ENCODE measurements at regions not wholly inside any gene's neighbourhood (a gene's known extent, or its start where the extent isn't known, plus 50 kb on each side); places are given as distances from the start of the nearest gene placed in this dataset.
"Not testable (repeated sequence)": the region's sequence is repeated elsewhere in the genome, so short reads cannot be mapped to it uniquely, and the experiment has no call there.

DNA sequence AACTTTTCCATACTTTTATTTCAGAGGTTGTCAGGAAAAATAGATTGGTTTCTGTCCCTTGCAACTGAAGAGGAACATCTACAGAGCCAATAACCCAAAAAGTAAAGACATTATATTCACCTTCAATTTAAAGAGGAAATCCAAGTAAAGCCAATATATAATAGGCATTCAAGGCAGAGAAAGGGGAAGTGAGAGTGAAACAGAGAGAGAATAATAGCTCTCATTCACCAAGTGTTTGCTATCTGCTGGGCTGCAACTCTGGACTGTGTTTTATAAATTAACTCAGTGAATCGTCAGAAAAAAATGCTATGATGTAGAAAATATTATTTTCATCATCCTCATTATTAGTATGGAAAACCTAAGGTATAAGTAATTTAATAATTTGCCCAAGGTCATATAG, 448.5 kb downstream of the TRAM1L1 start:
- no peaks in the 10 kb centered on the region for H3K4me1 ChIP-seq
- no peak for DNase-seq
- no peak overlapping the region for H3K27ac ChIP-seq
- H3K27me3 ChIP-seq = no peaks in the 10 kb centered on the region
- intact Hi-C loops (cut with DNase I; ENCODE audit: low total_unique reads) = no loop called here
- TF ChIP-seq POLR2A (IDR thresholded peaks at IDR 0.05) = no peak
- TF ChIP-seq, protein P1, sequence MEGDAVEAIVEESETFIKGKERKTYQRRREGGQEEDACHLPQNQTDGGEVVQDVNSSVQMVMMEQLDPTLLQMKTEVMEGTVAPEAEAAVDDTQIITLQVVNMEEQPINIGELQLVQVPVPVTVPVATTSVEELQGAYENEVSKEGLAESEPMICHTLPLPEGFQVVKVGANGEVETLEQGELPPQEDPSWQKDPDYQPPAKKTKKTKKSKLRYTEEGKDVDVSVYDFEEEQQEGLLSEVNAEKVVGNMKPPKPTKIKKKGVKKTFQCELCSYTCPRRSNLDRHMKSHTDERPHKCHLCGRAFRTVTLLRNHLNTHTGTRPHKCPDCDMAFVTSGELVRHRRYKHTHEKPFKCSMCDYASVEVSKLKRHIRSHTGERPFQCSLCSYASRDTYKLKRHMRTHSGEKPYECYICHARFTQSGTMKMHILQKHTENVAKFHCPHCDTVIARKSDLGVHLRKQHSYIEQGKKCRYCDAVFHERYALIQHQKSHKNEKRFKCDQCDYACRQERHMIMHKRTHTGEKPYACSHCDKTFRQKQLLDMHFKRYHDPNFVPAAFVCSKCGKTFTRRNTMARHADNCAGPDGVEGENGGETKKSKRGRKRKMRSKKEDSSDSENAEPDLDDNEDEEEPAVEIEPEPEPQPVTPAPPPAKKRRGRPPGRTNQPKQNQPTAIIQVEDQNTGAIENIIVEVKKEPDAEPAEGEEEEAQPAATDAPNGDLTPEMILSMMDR (IDR thresholded peaks at IDR 0.05) = no peak
- H3K36me3 ChIP-seq = no peaks in the 10 kb centered on the region
- H3K9me3 ChIP-seq = no peaks in the 10 kb centered on the region
- H3K4me3 ChIP-seq = no peak overlapping the region

DNA sequence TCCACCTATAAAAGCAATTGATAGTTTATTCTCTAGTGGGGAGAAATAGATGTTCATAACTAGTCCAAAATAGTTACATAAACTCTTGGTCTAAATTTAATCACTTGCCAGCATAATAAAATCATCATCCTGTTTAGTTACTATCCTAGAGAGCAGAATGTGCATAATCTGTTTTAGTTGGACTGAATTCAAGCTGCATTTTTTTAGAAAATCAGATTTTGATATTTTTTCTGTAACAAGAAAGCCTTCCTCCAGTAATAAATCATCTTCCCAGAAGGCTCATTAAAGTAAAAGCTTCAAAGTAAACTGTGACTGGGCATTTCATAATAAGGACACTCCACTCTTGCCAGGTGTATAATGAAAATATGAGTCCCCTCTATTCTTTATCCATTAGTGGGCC, 453.1 kb downstream of the TRAM1L1 start:
- Histone ChIP-seq H3K4me3 (no peak overlapping the region), H3K27me3 (no peaks in the 10 kb centered on the region), H3K9me3 (no peaks in the 10 kb centered on the region), H3K36me3 (no peaks in the 10 kb centered on the region), H3K27ac (no peak overlapping the region), H3K4me1 (no peaks in the 10 kb centered on the region)
- no peak for TF ChIP-seq POLR2A (IDR thresholded peaks at IDR 0.05)
- TF ChIP-seq, protein P1 (IDR thresholded peaks at IDR 0.05) = no peak
- no peak for DNase-seq
- intact Hi-C loops (cut with DNase I; ENCODE audit: low total_unique reads) = no loop called here

DNA sequence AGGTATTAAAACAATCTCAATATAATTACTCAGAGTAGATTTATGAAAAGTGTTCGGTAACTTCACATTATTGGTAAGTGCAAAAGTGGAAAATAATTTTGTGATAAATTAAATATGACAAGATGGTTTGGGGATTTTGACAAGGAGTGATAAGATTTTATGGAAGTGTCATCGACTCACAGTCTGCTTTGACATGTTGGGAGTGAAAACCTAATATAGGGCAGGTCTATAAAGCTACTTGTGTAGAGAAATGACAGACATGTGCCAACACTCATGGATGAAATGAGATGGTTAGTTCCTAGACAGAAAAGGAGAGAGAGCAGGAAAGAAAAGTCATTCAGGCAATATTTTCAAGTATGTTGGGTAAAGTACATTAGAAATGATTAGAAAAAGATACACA, 456.8 kb downstream of the TRAM1L1 start:
- no peaks in the 10 kb centered on the region for H3K36me3 ChIP-seq
- intact Hi-C loops (cut with DNase I; ENCODE audit: low total_unique reads) = no loop called here
- no peaks in the 10 kb centered on the region for H3K4me1 ChIP-seq
- H3K27ac ChIP-seq = no peak overlapping the region
- H3K4me3 ChIP-seq = no peak overlapping the region
- DNase-seq = no peak
- H3K9me3 ChIP-seq = no peaks in the 10 kb centered on the region
- H3K27me3 ChIP-seq = no peaks in the 10 kb centered on the region
- TF ChIP-seq POLR2A (IDR thresholded peaks at IDR 0.05) = no peak
- TF ChIP-seq, protein P1 (IDR thresholded peaks at IDR 0.05) = no peak

DNA sequence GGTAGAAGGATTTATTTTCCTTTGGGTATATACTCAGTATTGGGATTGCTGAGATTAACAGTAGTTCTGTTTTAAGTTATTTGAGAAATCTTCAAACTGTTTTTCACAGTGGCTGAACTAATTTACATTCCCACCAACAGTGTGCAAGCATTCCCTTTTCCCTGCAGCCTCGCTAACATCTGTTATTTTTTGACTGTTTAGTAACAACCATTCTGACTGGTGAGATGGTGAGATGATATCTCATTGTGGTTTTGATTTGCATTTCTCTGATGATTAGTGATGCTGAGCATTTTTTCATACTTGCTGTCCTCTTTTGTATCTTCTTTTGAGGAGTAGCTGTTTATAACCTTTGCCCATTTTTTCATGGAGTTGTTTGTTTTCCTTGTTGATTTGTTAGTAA, 457.8 kb downstream of the TRAM1L1 start:
- Histone ChIP-seq H3K36me3 (no peaks in the 10 kb centered on the region), H3K4me3 (no peak overlapping the region), H3K27ac (no peak overlapping the region), H3K4me1 (no peaks in the 10 kb centered on the region), H3K27me3 (no peaks in the 10 kb centered on the region), H3K9me3 (no peaks in the 10 kb centered on the region)
- no peak for DNase-seq
- TF ChIP-seq, protein P1 (IDR thresholded peaks at IDR 0.05) = no peak
- TF ChIP-seq POLR2A (IDR thresholded peaks at IDR 0.05) = no peak
- intact Hi-C loops (cut with DNase I; ENCODE audit: low total_unique reads) = no loop called here

DNA sequence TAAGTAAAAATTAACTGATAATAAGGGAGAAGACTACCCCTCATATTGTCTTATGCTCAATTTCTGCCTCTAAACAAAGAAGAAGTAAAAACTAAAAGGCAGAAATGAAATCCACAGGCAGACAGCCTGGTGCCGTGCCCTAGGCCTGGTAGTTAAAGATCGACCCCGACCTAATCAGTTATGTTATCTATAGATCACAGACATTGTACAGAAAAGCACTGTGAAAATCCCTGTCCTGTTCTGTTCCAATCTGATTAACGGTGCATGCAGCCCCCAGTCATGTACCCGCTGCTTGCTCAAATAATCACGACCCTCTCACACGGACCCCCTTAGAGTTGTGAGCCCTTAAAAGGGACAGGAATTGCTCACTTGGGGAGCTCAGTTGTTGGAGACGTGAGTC, 465.9 kb downstream of the TRAM1L1 start:
- intact Hi-C loops (cut with DNase I; ENCODE audit: low total_unique reads); H3K4me3 ChIP-seq; H3K36me3 ChIP-seq; H3K9me3 ChIP-seq; H3K27ac ChIP-seq; H3K4me1 ChIP-seq; H3K27me3 ChIP-seq; DNase-seq: not testable (repeated sequence)

DNA sequence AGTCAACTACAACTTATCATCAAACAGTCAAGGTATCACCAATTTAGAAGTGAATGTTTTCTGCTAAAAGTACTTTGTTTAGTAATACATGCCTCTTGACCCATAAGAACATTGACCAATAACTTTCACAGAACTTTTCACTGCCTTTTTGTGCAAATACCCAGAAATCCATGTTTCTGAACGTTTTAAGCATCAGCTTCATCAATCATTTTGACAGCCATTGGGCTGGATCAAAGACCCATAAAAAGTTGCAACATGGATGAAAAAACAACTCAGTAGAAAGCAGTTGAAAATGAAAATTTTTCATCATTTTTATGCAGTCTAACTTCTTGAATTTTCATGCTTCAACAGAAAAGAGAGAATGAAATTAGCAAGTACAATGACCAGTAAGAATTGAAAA, 466.7 kb downstream of the TRAM1L1 start:
- TF ChIP-seq, protein P1 (IDR thresholded peaks at IDR 0.05) = no peak
- no peak for TF ChIP-seq POLR2A (IDR thresholded peaks at IDR 0.05)
- Histone ChIP-seq H3K9me3 (no peaks in the 10 kb centered on the region), H3K4me1 (no peaks in the 10 kb centered on the region), H3K36me3 (no peaks in the 10 kb centered on the region), H3K27me3 (no peaks in the 10 kb centered on the region), H3K27ac (no peak overlapping the region), H3K4me3 (no peak overlapping the region)
- DNase-seq = no peak
- intact Hi-C loops (cut with DNase I; ENCODE audit: low total_unique reads) = no loop called here
